ENCODE measurements at regions not wholly inside any gene's neighbourhood (a gene's known extent, or its start where the extent isn't known, plus 50 kb on each side); places are given as distances from the start of the nearest gene placed in this dataset.

DNA sequence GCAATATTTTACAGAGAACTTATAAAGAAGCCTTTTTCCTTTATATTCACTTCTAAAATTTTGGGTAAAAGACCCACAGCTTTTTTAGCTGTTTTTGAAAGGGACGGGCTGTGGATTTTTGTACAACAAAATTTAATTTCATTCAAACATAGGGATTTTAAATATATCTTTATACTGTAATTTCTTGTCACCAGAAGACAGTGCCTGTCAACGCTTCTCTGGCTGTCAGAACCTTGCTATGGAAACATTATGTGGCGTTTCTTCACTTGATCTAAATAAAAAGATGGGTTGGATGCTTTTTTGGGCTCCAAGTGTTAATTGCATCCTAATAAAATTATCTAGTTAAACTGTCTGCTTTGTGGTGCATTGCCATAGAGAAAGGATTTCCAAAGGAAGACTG, 635.6 kb upstream of the ALCAM start:
- no peak for DNase-seq

DNA sequence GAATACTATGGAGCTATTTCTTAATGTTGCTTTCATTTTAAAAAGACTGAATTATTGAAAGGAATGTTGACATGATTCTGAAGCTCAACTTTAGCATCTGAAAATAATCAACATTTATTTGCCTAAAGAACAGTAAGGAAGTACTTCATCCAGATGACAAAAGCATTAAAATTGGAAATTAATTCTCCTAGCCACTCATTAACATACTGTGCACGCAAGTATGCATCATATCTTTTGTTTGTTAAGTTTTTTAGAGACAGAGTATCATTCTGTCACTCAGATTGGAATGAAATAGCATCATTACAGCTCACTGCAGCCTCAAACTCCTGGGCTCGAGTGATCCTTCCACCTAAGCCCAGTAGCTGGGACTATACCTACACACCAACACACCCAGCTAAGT, 632.1 kb upstream of the ALCAM start:
- no peak for DNase-seq

DNA sequence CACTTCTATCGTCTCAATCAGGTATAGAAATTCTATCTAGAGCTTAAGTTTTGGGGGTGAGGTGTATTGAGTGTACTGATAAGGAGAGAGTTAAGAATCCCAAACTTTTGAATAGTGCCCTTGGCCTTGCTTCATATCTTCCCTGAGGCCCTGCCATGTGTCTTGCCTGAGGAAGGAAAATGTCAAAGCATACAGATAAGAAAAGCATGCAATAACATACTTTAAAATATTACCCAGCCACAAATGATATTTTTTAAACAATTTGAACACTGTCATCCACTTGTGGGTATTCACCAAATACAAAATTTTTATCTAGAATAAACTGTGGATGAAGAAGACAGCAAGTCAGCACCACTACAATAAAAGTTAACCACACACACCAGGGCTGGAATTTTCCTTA, 631.0 kb upstream of the ALCAM start:
- DNase-seq, result no peak

DNA sequence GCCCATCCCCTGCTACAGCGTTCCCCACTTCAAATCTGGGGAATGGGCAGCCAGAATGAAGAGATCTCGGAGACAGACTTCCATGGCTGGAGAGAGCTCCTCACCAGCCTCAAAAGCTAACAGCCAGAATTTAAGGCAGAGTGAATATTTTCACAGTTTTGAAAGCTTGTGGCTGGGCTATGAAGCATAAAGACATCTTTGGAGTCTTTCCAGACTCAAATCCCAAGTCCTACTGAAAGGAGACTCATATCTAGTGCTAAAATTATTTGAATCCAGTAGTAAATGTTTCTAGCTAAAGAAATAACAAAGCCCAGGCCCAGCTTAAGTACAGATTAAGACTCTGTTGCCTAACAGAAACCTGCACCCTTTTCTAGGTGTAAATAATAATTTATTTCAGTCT, 628.4 kb upstream of the ALCAM start:
- no peak for DNase-seq

DNA sequence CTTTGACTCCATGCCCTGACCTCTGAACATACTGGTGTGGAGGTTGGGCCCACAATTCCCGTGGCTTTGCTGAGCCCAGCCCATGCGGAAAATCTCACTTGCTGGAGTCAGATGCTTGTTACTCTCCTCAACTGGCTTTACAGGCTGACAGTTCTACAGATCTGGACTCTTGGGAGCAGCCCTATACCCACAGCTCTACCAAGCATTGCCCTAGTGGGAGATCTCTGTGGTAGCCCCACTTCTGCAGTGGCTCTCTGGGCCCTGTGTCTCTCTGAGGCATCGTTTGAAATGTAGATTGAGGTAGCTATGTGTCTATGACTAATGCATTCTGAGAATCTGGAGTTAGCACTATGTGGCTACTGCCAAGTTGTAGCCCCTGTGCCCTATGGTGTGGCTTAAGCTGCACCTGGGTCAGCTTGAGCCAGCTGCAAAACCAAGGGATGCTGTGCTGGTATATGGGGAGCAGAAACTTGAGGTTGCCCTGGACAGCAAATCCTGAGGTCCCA, 625.8 kb upstream of the ALCAM start:
- no peak for DNase-seq

DNA sequence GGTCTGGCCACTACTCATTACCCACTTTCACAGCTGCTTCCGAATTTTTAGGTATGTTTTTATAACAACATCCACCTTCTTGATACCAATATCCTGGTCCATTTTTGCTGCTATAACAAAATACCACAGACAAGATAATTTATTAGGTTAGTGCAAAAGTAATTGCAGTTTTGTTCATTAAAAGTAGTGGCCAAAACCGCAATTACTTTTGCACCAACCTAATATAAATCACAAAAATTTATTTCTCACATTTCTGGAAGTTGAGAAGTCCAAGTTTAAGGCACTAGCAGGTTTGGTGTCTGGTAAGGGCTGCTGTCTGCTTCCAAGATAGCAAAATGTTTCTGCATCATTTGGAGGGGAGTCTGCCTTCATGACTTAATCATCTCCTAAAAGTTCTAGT, 624.7 kb upstream of the ALCAM start:
- DNase-seq, result no peak

DNA sequence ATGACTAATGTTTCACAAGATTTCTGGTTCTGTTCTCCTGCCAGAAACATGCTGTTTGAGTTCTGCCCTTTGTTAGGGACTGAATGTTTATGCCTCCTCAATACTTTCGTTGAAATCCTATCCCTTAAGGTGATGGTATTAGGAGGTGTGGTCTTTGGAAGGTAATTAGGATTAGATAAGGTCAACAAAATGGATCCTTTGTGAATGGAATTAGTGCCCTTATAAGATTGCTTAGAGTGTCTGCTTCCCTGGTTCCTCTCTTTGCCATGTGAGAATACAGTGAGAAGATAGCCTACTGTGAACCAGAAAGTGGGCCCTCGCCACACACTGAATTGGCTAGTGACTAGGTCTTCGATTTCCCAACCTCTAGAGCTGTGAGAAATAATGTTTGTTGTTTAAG, 621.4 kb upstream of the ALCAM start:
- no peak for DNase-seq

DNA sequence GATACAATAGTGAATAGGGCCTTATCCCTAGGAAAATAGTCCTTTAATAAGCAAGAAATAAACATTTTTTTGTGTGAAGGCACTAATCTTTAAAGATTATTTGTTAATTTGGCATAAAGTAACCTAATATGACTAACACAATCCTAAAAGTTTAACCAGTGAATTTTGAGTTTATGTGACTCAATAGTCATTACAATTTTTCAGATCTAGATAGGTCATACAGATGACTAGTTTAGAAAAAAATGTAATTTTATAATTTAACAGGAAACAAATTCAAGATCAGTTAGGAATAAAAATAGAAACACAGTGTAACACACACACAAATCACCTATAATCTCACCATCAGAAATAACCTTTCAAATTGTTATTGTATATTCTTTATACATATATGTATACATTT, 620.7 kb upstream of the ALCAM start:
- DNase-seq, result no peak

DNA sequence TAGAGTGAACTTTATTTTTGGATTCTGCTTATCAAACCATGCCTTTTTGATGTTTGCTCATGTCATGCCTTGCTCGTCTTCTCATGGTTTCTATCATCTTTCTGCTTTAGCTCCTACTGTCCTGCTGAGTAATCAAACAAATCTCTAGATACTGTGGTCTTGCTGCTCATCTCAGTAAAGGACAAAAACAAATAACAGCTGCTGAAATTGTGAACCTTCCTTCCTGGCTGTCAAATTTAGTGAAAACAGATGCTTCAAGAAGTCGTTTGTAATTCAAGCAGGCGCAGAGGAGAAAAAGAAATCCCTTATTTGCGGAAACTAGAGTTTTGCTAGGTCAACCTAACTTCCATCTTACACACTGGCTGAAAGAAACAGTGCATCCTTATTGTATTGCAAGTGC, 616.1 kb upstream of the ALCAM start:
- DNase-seq, result no peak

DNA sequence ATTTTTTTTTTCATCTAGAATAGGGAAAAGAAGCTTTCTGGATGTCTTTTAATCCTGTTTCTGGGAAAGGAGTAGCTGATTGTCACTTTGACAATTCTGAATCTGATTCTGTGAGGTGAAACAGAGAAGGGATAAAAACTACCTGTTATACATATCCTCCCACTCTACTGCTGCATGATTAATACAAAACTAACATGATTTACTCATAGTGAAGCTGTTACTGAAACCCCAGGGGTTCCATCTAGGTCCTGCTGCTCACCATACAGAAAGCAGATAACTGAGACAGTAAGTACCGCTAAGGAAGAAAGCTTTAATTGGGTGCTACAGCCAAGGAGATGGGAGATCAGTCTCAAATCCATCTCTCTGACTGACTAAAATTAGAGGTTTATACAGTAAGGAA, 610.9 kb upstream of the ALCAM start:
- no peak for DNase-seq

DNA sequence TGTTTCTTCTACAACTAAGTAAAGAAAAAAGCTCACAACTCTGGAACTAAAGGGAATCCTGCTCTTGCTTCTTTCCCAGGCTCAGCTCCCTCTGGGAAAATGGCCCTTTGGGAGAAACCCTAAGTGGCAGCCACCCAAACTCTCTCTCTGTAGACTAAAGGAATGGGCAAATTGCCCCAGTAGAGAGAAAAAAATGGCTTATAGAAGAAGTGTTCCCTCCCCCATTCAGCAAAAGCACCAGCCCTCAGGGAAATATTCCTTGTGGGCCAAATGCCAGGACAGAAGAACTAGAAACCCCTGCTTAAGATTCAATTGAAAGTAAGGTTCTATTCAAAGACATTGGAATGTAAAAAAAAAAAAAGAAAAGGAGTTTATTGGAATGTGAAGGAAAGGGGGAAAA, 603.7 kb upstream of the ALCAM start:
- no peak for DNase-seq

DNA sequence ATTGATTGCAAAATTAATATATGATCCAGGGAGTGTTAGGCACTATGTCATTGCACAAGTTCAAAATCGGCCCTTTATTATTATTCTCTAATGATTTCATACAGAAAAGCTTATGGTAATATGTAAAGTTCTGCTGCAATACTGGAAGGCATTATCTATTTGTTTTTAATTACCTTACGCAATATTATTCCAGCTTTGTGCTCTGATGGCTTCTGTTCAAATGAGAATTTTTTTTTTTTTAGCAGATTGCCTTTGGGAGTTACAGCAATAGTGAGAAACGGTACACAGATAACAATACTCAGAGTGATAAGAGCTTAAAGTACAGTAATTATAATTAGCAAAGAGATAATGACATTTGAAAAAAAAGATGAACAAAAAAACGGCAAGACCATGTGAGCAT, 602.2 kb upstream of the ALCAM start:
- no peak for DNase-seq

DNA sequence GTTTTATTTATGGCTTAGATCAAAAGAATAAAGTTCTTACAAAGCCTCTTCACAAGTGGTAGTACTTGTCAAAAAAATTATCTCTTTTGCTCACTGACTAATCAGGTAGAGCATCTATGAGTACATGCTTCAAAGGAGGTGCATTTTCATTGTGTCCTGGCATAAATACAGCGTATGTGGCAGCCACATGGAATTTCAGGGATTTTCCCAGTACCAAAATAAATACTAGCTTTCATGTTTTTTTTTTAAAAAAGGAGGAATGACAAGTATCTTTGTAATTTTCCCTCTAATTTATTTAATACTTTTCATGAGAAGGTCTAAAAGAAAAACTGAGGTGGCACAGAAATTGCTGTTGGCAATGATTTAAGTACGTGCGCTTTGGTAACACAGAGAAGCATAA, 597.8 kb upstream of the ALCAM start:
- DNase-seq, result no peak

DNA sequence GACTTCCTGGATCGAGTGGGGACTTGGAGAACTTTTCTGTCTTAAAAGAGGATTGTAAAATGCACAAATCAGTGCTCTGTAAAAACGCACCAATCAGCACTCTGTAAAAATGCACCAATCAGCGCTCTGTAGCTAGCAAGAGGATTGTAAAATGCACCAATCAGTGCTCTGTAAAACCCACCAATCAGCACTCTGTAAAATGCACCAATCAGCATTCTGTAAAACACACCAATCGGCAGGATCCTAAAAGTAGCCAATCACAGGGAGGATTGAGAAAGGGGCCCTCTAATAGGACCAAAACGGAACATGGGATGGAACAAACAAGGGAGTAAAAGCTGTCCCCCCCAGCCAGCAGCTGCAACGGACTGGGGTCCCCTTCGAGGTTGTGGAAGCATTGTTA, 587.4 kb upstream of the ALCAM start:
- no peak for DNase-seq

DNA sequence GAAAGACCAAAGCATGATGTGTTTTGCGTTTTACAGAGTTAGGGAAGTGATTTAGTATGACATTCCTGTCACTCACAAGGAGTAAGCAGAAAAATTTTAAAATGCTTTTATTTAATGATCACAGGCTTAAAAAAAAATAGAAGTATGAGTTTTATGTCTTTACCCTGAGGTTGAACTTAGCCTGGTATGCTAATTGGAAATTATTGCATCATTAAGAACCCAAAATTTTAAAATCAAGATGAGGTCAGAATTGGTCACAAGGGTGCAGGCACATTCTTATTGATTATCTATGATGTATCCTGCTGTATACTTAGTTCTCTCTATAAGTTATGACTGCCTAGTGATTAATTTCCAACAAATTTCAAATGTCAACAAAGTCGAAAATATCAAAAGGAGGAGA, 585.6 kb upstream of the ALCAM start:
- no peak for DNase-seq

DNA sequence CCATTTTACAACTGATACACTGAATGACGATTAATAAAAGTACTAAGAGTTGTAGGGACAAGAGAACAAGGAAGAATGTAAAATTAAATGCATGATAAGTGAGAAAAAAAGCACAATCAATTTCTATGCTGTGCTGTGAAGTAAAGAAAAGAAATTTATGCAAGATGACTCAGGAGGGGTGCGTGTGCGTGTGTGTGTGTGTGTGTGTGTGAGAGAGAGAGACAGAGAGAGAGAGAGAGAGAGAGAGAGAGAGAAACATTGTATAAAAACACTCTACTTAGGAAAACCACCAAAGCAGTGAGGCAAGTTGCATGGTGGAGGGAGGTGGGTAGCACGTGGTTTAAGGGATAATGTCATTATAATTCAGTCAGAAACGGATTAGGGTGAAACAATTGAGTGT, 580.8 kb upstream of the ALCAM start:
- DNase-seq, result no peak

DNA sequence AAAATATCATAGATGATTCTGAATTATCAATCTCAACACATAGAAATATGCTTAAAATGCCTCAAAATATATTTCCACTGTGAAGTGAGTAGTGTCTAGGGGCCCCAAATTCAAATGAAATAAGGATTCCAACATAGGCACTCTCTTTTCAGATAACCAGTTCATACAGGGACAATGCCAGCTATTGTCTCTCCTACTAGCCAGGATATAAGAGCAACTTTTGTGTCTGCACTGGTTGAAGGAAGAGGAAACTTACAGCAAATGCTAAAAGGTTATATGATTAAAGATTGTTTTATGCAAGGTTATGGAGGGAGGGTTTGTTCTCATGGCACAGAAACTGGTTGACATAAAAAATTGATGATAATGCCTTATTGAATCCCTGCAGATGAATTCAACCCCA, 579.4 kb upstream of the ALCAM start:
- DNase-seq, result no peak

DNA sequence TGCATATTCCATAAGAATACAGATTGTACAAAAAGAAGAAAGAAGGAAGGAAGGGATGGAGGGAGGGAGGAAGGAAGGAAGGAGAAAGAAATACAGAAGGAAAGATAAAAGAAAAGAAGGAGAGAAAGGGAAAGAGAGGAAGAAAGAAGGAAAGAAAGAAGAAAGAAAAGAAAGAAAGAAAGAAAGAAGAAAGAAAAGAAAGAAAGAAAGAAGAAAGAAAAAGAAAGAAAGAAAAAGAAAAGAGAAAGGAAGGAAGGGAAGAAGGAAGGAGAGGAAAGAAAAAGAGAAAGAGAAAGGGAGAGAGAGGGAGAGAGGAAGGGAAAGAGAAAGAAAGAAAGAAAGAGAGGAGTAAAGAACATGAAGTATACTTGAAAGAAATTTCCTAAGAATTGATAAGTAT, 577.9 kb upstream of the ALCAM start:
- DNase-seq, result no peak

DNA sequence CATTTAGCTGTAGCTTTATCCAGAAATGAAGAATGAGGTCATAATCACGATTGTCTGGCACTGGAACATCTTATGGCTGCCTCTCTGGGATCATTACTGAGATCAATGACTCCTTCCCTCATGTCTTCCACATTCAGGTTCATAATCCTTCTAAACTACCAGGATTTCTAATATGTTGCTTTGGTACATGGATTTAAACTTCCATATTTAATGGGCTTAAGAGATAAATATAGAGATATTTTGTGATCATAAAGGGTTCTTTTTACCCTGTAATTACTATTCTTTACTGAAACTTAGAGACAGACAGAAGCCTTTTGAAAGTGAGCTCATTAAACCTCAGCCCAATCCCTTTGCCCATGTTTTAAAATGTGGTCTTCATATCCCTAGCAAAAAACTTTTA, 575.4 kb upstream of the ALCAM start:
- DNase-seq, result no peak

DNA sequence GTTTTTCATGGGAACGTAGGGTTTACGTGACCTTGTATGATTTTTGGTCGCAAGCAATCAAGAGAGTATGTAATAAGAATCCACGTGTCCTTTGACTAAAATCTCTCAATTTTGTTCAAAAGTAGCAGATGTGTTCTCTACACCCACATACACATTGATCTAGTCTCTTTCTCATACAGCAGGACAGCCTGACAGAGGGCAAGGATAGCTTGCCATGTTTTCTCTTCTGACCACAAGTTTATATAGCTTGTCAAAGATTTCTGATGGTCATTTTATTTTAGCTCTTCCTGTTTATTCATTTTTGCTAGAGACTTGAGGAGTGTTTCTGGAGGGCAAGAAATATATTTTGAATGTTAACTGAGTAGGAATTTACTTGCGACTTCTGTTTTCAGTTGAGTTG, 570.2 kb upstream of the ALCAM start:
- no peak for DNase-seq

DNA sequence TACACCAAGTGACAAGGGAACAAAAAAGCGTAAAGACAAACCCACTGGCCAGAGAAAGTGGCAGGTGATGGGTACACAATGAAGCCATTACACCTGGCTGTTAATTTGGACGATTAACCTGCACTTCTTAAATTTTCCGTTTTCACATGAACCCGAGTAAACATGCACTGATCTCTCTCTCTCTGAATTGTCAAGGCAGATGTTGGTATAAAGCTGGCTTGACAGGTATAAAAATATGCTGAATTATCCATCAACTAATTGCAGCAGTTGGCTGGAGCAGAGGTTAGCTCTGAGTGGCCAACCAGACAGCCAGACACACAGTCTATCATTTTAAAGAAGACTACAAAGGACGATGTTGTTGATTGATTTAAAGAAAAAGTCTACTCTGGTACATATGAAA, 561.7 kb upstream of the ALCAM start:
- DNase-seq, result no peak

DNA sequence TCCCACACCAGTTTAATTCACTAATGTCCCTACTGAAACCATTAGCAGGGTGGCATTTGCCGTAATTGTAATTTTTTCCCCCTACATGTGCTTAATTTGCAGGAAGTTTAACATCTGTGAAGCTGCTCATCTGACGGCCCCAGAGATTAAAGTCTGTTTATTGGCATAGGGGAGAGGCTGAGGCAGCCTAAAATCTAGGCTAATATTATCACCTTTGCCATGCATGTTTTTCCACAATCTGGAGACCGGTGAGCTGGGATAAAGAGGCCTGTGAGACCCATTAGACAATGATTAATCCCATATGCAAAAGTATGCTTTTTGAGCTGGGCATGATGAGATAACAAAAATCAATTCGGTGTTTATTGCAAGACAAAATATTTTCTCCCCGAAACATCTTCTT, 561.2 kb upstream of the ALCAM start:
- DNase-seq, result no peak

DNA sequence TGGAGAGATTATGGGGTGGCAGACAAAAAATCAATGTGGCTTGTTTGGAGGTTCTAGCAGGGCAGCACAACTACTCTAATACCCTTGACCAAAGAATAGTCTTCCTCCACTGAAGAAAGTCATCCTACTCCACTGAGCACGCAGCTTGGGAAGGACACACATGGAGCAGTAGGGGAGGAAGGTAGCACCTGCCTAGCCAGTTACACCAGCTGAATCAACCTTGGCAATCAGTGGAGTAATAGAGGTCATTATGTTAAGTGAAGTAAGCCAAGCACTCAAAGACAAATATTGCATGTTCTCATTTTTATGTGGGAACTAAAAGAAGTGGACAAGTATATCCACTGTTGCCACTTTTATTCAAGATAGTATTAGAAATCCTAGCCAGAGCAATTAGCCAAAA, 555.8 kb upstream of the ALCAM start:
- DNase-seq, result no peak

DNA sequence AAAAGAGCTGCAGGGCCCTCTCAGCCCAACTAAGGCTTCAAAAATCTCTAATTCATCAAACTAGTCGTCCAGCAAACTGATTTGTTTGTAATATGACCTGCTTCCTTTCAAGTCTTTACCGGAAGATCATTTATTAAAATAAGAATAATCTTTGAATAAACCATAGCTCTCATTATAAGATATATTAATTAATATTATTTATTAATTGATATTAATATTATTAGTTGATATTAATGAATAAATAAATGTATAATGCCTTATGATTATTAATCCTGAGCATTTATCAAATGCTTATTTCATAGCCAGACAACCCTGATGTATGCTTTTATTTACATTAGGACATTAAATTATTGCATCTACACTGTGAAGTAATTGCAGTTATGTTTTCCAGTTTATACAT, 550.7 kb upstream of the ALCAM start:
- no peak for DNase-seq

DNA sequence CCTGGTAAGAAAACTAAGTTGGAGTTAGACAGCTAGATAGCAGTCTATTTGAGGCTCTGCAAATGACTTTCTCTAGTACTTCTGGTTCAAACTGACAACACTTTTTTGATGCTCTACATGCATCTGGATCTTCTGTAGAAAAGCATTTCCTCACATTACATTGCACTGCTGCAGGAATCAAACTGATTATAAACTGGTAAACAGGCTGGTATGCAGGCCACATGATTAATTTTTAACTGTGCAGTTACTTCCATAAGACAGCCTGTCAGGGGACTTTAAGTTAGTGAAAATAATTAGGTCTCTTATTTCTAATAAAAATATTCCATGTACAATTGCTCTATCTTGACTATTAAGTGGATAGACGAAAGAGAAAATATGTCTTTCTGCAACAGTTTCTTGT, 550.0 kb upstream of the ALCAM start:
- DNase-seq, result no peak

DNA sequence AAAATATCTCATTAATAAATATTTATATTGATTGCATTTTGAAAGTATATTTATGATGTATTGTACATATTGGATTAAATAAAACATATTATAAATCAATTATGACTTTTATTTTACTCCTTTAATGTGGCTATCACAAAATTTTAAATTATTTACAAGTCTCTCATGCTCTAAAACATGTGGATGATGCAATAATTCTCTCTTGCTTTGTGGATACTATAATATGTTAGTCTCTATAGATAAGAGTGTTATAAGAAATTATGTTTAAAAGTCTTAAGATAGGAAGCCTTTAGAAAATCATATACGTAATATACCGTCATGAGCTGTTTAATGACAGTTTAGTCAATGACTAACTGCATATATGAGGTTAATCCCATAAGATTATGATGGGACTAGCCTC, 547.4 kb upstream of the ALCAM start:
- no peak for DNase-seq

Measured in NCI-H1092 (cell line).